Upper lobe of left lung (tissue), 6 donors: ENCODE measurements at regions not wholly inside any gene's neighbourhood (a gene's known extent, or its start where the extent isn't known, plus 50 kb on each side); places are given as distances from the start of the nearest gene placed in this dataset.

Experiments
- ATAC-seq, 2 donors: fragments of 200-7000 bp; cut with Tn5 transposase; one replicate each; pipeline ENCODE4 v1.9.1; 2022; ENCODE audit warnings: mild to moderate bottlenecking in 2 of 2, moderate library complexity in 2 of 2; ENCODE audit not compliant: low FRiP score in 2 of 2
- DNase-seq, 2 donors: peaks; one replicate each; pipeline ENCODE4 v3.0.0-alpha.2; 2019 to 2020
- H3K27ac ChIP-seq, 4 donors: fragments of 200-600 bp; sonication (generic); one replicate each; pipeline ENCODE4 v1.5.1; 2016 to 2019
- H3K27me3 ChIP-seq, 4 donors: fragments of 200-600 bp; sonication (generic); one replicate each; pipeline ENCODE4 v1.5.1; 2017 to 2019
- H3K36me3 ChIP-seq, 4 donors: fragments of 200-600 bp; sonication (generic); one replicate each; pipeline ENCODE4 v1.5.1; 2016 to 2019
- H3K4me1 ChIP-seq, 4 donors: fragments of 200-600 bp; sonication (generic); one replicate each; pipeline ENCODE4 v1.5.1; 2018 to 2019
- H3K4me3 ChIP-seq, 4 donors: fragments of 200-600 bp; sonication (generic); one replicate each; pipeline ENCODE4 v1.5.1; 2017 to 2019; ENCODE audit warnings: mild to moderate bottlenecking in 2 of 4, moderate library complexity in 1 of 4
- H3K9me3 ChIP-seq, 4 donors: fragments of 200-600 bp; sonication (generic); one replicate each; pipeline ENCODE4 v1.5.1; 2018 to 2019
- EP300 ChIP-seq, 4 donors: sonication (generic); formaldehyde crosslinking; IDR thresholded peaks; one replicate each; pipeline ENCODE4 v1.5.1; 2017; ENCODE audit warnings: antibody characterized with exemption in 4 of 4, control low read depth in 2 of 4
- POLR2A ChIP-seq, 4 donors: fragments of 450-650 bp; IDR thresholded peaks; one replicate each; pipeline ENCODE4 v1.5.1; 2016 to 2017; ENCODE audit warnings: antibody characterized with exemption in 4 of 4, mild to moderate bottlenecking in 2 of 4
- POLR2AphosphoS5 ChIP-seq, 2 donors: sonication (generic); formaldehyde crosslinking; IDR thresholded peaks; one replicate each; pipeline ENCODE4 v1.5.1; 2017; ENCODE audit warnings: antibody characterized with exemption in 2 of 2
- WGBS, 2 donors: methylation state at CpG; one replicate each; pipeline ENCODE4 v1.1.5; 2017 to 2018; 5-methylcytosine and 5-hydroxymethylcytosine counted together
- TF ChIP-seq, protein P1 (sequence below), 6 experiments: fragments of 450-650 bp in 4 of 6; fragments of 200-600 bp in 2 of 6; sonication (generic) in 2 of 6; IDR thresholded peaks; one replicate each; pipeline ENCODE4 v1.5.1; 2016 to 2019; ENCODE audit warnings: antibody characterized with exemption in 6 of 6
- donor health status: DM: no; HTN: no; CAD: no; lungs with moderate emphysema.
- donor health status: DM: no; HTN: yes; CAD: no; lungs with severe emphysema.

DNA sequence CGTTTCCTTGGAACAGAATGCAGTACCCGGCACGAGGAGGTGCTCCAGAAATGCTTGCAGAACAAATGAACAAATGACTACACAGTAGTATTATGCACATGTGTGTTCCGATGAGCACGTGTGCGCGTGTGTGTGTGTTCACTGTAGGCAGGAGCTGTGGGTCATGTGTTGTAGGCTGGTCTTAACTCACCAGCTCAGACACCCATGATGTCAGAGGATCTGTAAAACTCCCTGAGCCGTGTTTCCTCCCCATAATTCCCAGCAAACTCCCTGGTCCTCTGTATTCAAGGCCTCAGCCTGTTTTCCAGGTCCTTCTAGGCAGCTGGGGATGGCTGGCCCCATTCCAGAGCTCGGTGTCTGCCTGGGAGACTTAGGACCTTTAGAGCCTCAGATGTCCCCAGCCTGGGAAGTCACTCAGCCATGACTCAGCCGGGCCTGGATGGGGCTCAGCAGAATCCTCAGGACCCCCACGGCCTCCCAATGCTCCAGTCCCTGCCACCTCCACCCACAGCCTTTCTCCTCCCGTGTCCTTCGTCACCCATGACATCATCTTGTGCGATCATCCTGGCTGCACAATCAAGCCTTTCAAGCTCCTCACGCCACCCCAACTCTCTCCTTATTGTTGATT, 475.0 kb upstream of the SULF2 start:
- Histone ChIP-seq H3K9me3 (no peaks in the 10 kb centered on the region), H3K4me1 (no peaks in the 10 kb centered on the region), H3K4me3 (no peak overlapping the region), H3K27me3 (no peaks in the 10 kb centered on the region), H3K27ac (no peak overlapping the region), H3K36me3 (no peaks in the 10 kb centered on the region)
- no peak for TF ChIP-seq POLR2AphosphoS5 (IDR thresholded peaks at IDR 0.05)
- TF ChIP-seq POLR2A (IDR thresholded peaks at IDR 0.05), result no peak
- no peak for TF ChIP-seq EP300 (IDR thresholded peaks at IDR 0.05)
- TF ChIP-seq, protein P1, sequence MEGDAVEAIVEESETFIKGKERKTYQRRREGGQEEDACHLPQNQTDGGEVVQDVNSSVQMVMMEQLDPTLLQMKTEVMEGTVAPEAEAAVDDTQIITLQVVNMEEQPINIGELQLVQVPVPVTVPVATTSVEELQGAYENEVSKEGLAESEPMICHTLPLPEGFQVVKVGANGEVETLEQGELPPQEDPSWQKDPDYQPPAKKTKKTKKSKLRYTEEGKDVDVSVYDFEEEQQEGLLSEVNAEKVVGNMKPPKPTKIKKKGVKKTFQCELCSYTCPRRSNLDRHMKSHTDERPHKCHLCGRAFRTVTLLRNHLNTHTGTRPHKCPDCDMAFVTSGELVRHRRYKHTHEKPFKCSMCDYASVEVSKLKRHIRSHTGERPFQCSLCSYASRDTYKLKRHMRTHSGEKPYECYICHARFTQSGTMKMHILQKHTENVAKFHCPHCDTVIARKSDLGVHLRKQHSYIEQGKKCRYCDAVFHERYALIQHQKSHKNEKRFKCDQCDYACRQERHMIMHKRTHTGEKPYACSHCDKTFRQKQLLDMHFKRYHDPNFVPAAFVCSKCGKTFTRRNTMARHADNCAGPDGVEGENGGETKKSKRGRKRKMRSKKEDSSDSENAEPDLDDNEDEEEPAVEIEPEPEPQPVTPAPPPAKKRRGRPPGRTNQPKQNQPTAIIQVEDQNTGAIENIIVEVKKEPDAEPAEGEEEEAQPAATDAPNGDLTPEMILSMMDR (IDR thresholded peaks at IDR 0.05), result no peak
- ATAC-seq (no peak), DNase-seq (peak in 1 of 2 donors; percentile 13)
- 83 to 84% methylated on average over 15 of the region's 15 CpGs for WGBS, 2 donors

DNA sequence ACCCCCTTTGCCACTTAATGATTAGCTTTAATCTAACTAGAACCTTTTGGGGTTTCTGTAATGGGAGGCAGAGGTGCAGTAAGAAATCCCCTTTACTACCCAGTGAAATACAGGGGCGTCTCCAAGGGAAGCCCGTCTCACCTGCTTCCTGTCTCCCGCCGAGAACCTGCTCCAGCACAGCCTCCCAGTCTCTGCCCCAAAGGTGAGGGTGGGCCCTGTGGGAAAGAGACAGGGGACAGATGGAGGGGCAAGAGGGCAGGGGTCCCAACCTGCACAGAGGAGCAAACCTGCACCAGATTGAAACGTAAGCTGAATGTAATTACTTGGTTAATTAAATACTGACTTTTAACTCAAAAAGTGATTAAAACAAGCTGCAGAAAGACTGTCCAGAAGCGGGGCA, 474.2 kb upstream of the SULF2 start:
- no peak for ATAC-seq
- H3K27me3 ChIP-seq, result no peaks in the 10 kb centered on the region

DNA sequence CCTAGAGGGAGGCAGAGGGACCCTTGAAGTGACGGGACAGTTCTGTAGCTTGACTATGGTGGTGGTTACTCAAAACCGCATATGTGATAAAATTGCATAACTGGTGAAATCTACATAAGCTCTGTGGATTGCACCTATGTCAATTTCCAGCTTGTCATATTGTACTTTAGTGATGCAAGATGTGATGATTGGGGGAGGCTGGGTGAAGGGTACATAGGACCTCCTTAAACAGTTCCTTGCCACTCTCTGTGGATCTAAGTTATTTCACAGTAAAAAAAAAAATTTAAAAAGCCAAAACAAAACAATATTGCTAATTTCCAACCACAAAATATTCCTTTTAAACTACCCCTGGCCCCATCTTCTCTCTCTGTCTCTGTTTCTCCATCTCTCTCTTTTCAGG, 472.6 kb upstream of the SULF2 start:
- 87 to 89% methylated on average over 2 of the region's 2 CpGs for WGBS, 2 donors
- Histone ChIP-seq H3K27ac (no peak overlapping the region), H3K27me3 (no peaks in the 10 kb centered on the region), H3K4me1 (no peaks in the 10 kb centered on the region), H3K36me3 (no peaks in the 10 kb centered on the region), H3K9me3 (no peaks in the 10 kb centered on the region), H3K4me3 (no peak overlapping the region)
- DNase-seq (no peak), ATAC-seq (no peak)
- TF ChIP-seq POLR2AphosphoS5 (IDR thresholded peaks at IDR 0.05), result no peak
- TF ChIP-seq POLR2A (IDR thresholded peaks at IDR 0.05), result no peak
- TF ChIP-seq, protein P1 (IDR thresholded peaks at IDR 0.05), result no peak
- TF ChIP-seq EP300 (IDR thresholded peaks at IDR 0.05), result no peak

More for the DNA sequence above, 474.2 kb upstream of the SULF2 start:
- DNase-seq, result no peak
- no peak for TF ChIP-seq EP300 (IDR thresholded peaks at IDR 0.05)
- TF ChIP-seq POLR2A (IDR thresholded peaks at IDR 0.05), result no peak
- TF ChIP-seq POLR2AphosphoS5 (IDR thresholded peaks at IDR 0.05), result no peak
- TF ChIP-seq, protein P1 (IDR thresholded peaks at IDR 0.05), result no peak
- Histone ChIP-seq H3K36me3 (no peaks in the 10 kb centered on the region), H3K4me3 (no peak overlapping the region), H3K4me1 (no peaks in the 10 kb centered on the region), H3K27ac (no peak overlapping the region), H3K9me3 (no peaks in the 10 kb centered on the region)
- 65 to 86% methylated on average over 6 of the region's 6 CpGs for WGBS, 2 donors

DNA sequence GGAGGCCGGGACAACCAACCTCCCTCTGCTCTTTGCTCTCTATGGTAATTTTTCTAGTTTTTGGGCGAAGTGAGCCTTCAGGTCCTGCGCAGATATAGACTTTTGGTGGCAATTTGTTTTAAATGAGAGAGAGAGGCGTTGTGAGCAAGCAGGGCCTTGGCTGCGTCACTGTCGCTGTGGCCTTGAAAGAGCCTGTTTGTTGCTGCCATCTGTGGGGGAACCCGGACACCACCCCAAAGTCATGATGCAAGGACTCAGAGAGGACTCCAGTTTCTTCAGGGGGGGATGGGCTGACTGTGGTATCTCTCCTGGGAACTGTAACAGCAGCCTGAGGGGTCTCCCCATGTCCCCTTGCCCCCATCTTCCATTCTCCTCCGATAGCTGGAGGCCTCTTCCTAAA, 462.7 kb upstream of the SULF2 start:
- H3K9me3 ChIP-seq, result no peaks in the 10 kb centered on the region
- H3K4me1 ChIP-seq, result no peaks in the 10 kb centered on the region
- no peak for ATAC-seq
- no peaks in the 10 kb centered on the region for H3K36me3 ChIP-seq
- WGBS, 2 donors, result 88% methylated on average over 8 of the region's 8 CpGs
- H3K27ac ChIP-seq, result no peak overlapping the region
- TF ChIP-seq, protein P1 (IDR thresholded peaks at IDR 0.05), result no peak
- TF ChIP-seq EP300 (IDR thresholded peaks at IDR 0.05), result no peak
- TF ChIP-seq POLR2A (IDR thresholded peaks at IDR 0.05), result no peak
- TF ChIP-seq POLR2AphosphoS5 (IDR thresholded peaks at IDR 0.05), result no peak
- no peak overlapping the region for H3K4me3 ChIP-seq
- DNase-seq, result no peak
- no peaks in the 10 kb centered on the region for H3K27me3 ChIP-seq
